NT2/D1 (cell line): ENCODE measurements at regions not wholly inside any gene's neighbourhood (a gene's known extent, or its start where the extent isn't known, plus 50 kb on each side); places are given as distances from the start of the nearest gene placed in this dataset.

Experiments
- SUZ12 ChIP-seq: IDR thresholded peaks from 2 replicates; pipeline ENCODE4 v1.6.1; 2011; ENCODE audit not compliant: insufficient read length, insufficient read depth; ENCODE audit errors: extremely low read depth
- YY1 ChIP-seq: IDR thresholded peaks from 2 replicates; pipeline ENCODE4 v1.6.1; 2011; ENCODE audit not compliant: insufficient read length, insufficient read depth
- ZNF274 ChIP-seq: IDR thresholded peaks from 2 replicates; pipeline ENCODE4 v1.6.1; 2011; ENCODE audit warnings: mild to moderate bottlenecking, low read depth, low read length

DNA sequence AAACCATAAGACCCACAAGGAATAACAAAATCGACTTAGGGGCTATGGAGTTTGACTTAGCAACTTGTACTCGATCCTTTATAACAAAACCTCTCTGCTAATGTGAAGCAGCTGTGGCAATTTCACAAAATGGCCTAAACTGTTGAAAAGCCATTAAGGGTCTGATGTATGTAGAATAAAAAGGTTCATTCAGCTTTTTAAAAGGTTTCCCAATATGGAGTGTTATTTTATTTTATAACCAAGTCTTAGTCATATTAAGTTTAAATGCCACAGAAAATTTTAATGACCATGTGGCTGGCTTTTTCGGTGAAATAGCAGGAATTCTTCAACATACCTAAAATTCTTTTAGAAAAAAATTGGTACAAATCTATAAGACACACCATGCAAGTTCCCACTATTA, 291.8 kb upstream of the HAND2 start:
- TF ChIP-seq YY1 (no peak), ZNF274 (no peak), SUZ12 (no peak)
